ENCODE measurements at regions not wholly inside any gene's neighbourhood (a gene's known extent, or its start where the extent isn't known, plus 50 kb on each side); places are given as distances from the start of the nearest gene placed in this dataset.
"Not testable (repeated sequence)": the region's sequence is repeated elsewhere in the genome, so short reads cannot be mapped to it uniquely, and the experiment has no call there.

DNA sequence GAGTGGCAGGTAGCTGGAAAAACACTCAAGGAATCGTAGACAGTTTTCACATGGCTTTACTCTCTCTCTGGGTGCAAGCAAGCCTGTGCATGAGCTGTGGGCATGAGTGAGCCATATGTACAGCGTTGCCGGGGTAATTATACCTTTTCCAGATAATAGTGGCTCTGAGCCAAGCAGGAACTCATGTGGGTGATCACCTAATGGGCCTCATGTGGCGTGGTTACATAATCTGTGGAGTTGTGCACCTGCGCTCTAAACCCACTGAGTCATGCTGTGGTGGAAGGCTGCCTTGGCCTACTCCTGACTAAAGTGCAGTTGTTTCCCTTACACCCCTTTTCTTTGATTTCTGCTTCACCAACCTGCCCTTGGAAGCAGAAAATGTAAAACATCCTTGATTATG, 1564.5 kb upstream of the PCDH10 start:
- no peaks in the 10 kb centered on the region for H3K4me1 ChIP-seq (ENCODE audit: control insufficient read depth in 1 of 2, low read depth in 2 of 2)
- H3K27ac ChIP-seq = no peak overlapping the region
- ATAC-seq (ENCODE audit: insufficient number of reproducible peaks, low FRiP score, low read depth) (no peak), DNase-seq (ENCODE audit: low spot score) (no peak)
- H3K4me3 ChIP-seq = no peak overlapping the region
- H3K36me3 ChIP-seq = no peaks in the 10 kb centered on the region
- no peaks in the 10 kb centered on the region for H3K9me3 ChIP-seq
- TF ChIP-seq, protein P1, sequence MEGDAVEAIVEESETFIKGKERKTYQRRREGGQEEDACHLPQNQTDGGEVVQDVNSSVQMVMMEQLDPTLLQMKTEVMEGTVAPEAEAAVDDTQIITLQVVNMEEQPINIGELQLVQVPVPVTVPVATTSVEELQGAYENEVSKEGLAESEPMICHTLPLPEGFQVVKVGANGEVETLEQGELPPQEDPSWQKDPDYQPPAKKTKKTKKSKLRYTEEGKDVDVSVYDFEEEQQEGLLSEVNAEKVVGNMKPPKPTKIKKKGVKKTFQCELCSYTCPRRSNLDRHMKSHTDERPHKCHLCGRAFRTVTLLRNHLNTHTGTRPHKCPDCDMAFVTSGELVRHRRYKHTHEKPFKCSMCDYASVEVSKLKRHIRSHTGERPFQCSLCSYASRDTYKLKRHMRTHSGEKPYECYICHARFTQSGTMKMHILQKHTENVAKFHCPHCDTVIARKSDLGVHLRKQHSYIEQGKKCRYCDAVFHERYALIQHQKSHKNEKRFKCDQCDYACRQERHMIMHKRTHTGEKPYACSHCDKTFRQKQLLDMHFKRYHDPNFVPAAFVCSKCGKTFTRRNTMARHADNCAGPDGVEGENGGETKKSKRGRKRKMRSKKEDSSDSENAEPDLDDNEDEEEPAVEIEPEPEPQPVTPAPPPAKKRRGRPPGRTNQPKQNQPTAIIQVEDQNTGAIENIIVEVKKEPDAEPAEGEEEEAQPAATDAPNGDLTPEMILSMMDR (IDR thresholded peaks at IDR 0.05) = no peak
- no peaks in the 10 kb centered on the region for H3K27me3 ChIP-seq (replicated peaks; ENCODE audit: insufficient read depth)

DNA sequence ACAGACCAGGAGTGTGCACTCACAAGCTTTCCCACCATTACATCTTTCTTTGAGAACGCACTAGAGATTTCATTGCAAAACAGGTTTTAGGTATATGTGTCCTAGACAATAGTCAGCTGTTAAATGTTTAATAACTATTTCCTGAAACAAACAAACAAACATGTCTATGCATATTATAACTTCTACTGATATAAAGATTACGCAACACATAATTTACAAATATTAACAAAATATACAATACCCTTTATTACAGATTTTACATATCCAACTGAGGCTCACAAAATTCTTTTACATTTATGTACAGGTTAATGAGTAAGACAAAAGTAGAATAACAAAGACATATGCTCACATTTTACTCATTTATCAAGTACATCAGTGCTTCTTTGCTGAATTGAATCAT, 1554.0 kb upstream of the PCDH10 start:
- ATAC-seq (ENCODE audit: insufficient number of reproducible peaks, low FRiP score, low read depth) = no peak
- TF ChIP-seq, protein P1 (IDR thresholded peaks at IDR 0.05) = no peak
- Histone ChIP-seq H3K36me3 (no peaks in the 10 kb centered on the region), H3K4me3 (no peak overlapping the region), H3K27me3 (replicated peaks; ENCODE audit: insufficient read depth) (no peaks in the 10 kb centered on the region), H3K27ac (no peak overlapping the region), H3K4me1 (ENCODE audit: control insufficient read depth in 1 of 2, low read depth in 2 of 2) (no peaks in the 10 kb centered on the region), H3K9me3 (no peaks in the 10 kb centered on the region)
- DNase-seq (ENCODE audit: low spot score) = no peak

DNA sequence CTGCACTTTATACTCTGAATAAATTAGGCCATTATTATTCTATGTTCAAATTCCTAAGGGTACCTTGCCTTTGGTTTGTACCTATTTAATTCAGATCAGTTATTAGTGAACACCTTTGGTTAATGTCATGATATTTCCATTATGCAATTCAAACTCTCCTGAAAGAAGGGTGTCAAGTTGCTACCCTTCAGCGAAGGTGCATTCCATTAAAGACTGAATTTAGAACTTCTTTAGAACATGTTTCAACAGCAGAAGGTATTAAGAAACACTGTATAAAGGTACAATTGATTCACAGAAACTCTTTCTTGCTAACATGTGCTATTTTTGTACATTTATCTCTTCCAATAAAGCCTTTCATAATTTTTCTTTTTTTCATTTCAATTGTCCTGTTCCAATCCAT, 1545.4 kb upstream of the PCDH10 start:
- Histone ChIP-seq H3K9me3 (no peaks in the 10 kb centered on the region), H3K4me1 (ENCODE audit: control insufficient read depth in 1 of 2, low read depth in 2 of 2) (no peaks in the 10 kb centered on the region), H3K4me3 (no peak overlapping the region), H3K27me3 (replicated peaks; ENCODE audit: insufficient read depth) (no peaks in the 10 kb centered on the region), H3K27ac (no peak overlapping the region), H3K36me3 (no peaks in the 10 kb centered on the region)
- DNase-seq (ENCODE audit: low spot score) (no peak), ATAC-seq (ENCODE audit: insufficient number of reproducible peaks, low FRiP score, low read depth) (no peak)
- TF ChIP-seq, protein P1 (IDR thresholded peaks at IDR 0.05) = no peak

DNA sequence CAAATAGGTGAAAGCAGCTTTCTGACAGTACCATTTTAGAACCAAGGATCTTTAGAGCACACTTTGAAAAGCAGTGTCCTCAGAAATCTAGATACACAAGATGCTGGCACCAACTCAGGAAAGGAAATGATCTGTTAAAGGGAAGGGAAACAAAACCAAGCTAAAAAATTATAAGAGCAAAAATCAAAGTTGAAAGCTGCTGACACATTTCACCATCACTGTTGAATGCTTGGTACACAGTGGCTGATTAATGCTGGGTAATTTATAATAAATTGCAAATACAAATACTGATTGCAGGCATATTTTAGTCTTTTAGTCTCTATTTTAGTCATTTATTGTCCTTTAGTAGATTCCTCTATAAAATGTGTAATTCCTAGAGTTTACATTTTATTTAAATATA, 1540.1 kb upstream of the PCDH10 start:
- Histone ChIP-seq H3K4me1 (ENCODE audit: control insufficient read depth in 1 of 2, low read depth in 2 of 2) (no peaks in the 10 kb centered on the region), H3K36me3 (no peaks in the 10 kb centered on the region), H3K9me3 (no peaks in the 10 kb centered on the region), H3K4me3 (no peak overlapping the region), H3K27me3 (replicated peaks; ENCODE audit: insufficient read depth) (no peaks in the 10 kb centered on the region), H3K27ac (no peak overlapping the region)
- no peak for ATAC-seq (ENCODE audit: insufficient number of reproducible peaks, low FRiP score, low read depth)
- no peak for DNase-seq (ENCODE audit: low spot score)
- TF ChIP-seq, protein P1 (IDR thresholded peaks at IDR 0.05) = no peak

GRCh38 chr4:131610517-131610916, 1538.6 kb upstream of the PCDH10 start:
- not testable (repeated sequence) for ATAC-seq (ENCODE audit: insufficient number of reproducible peaks, low FRiP score, low read depth); H3K27ac ChIP-seq; H3K9me3 ChIP-seq; DNase-seq (ENCODE audit: low spot score); H3K36me3 ChIP-seq; H3K4me3 ChIP-seq; H3K4me1 ChIP-seq (ENCODE audit: control insufficient read depth in 1 of 2, low read depth in 2 of 2); H3K27me3 ChIP-seq (replicated peaks; ENCODE audit: insufficient read depth)

DNA sequence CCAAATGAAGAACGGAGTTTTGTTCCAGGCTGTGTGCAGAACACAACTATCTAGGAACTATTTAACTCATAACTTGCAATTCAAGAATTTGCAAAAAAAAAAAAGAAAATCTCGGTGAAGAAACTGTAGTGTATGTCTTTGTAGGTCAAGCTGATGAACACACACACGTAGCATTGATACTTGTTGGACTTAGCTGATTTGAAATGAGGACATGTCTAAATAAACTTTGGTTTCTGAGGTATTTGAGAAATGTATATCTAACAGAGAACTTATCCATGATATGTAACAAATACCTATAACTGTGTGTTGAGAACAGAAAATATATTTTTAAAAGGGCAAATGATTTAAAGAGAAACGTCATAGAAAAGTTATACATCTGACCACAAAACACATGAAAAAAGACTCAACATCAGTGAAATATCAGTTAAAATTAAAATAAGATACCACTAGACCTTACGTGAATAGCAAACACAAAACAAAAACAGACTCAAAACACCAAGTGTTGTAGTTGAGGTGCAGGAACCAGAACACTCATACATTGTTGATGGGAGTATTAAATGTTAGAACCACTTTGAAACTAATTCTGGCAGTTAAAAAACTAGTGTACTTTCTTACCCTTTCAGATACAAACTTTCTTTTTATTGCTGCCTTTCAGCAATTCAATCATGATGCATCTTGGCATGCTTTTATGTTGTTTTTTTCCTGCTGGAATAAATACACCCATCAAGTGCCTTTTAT, 1535.8 kb upstream of the PCDH10 start:
- H3K4me3 ChIP-seq = no peak overlapping the region
- no peak overlapping the region for H3K27ac ChIP-seq
- H3K36me3 ChIP-seq = no peaks in the 10 kb centered on the region
- no peaks in the 10 kb centered on the region for H3K27me3 ChIP-seq (replicated peaks; ENCODE audit: insufficient read depth)
- TF ChIP-seq, protein P1 (IDR thresholded peaks at IDR 0.05) = no peak
- DNase-seq (ENCODE audit: low spot score) (no peak), ATAC-seq (ENCODE audit: insufficient number of reproducible peaks, low FRiP score, low read depth) (no peak)
- H3K4me1 ChIP-seq (ENCODE audit: control insufficient read depth in 1 of 2, low read depth in 2 of 2) = no peaks in the 10 kb centered on the region
- H3K9me3 ChIP-seq = no peaks in the 10 kb centered on the region

All from thoracic aorta (tissue), 2 donors.